ENCODE measurements at regions not wholly inside any gene's neighbourhood (a gene's known extent, or its start where the extent isn't known, plus 50 kb on each side); places are given as distances from the start of the nearest gene placed in this dataset.

DNA sequence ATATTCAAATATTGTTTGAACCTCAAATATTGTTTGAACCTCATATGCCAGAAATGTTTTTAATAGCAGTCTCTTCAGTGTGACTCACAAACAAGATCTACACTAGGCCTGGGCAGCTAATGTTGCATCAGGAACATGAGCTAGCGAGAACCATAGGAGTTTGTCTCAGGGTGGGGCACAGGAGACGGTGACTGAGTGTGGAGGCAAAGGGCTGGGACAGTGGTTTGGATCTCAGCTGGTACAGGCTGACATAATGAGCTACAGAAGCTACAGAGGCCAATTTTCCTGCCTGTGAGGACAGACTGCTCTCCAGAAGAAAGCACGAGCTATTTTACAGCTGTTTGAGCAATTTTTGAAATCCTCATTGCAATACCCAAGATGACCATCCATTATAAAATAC, 224.7 kb downstream of the CENPC start:
- TF ChIP-seq CSRNP3 (CRISPR knock-in tag; IDR thresholded peaks at IDR 0.05) (no peak), CSDC2 (CRISPR knock-in tag; IDR thresholded peaks at IDR 0.05) (no peak), ZFP3 (CRISPR knock-in tag; IDR thresholded peaks at IDR 0.05) (no peak)
